Lower leg skin (tissue), 3 donors: ENCODE measurements at regions not wholly inside any gene's neighbourhood (a gene's known extent, or its start where the extent isn't known, plus 50 kb on each side); places are given as distances from the start of the nearest gene placed in this dataset.

Source experiments
- POLR2A ChIP-seq, 2 donors: fragments of 450-650 bp; IDR thresholded peaks; one replicate each; pipeline ENCODE4 v1.6.1; 2016 to 2017; ENCODE audit warnings: antibody characterized with exemption in 2 of 2, mild to moderate bottlenecking in 1 of 2, moderate library complexity in 1 of 2
- TF ChIP-seq, protein P1 (sequence below), 3 donors: fragments of 450-650 bp; IDR thresholded peaks; one replicate each; pipeline ENCODE4 v1.5.1; 2016; ENCODE audit warnings: antibody characterized with exemption in 3 of 3, mild to moderate bottlenecking in 3 of 3, moderate library complexity in 2 of 3

DNA sequence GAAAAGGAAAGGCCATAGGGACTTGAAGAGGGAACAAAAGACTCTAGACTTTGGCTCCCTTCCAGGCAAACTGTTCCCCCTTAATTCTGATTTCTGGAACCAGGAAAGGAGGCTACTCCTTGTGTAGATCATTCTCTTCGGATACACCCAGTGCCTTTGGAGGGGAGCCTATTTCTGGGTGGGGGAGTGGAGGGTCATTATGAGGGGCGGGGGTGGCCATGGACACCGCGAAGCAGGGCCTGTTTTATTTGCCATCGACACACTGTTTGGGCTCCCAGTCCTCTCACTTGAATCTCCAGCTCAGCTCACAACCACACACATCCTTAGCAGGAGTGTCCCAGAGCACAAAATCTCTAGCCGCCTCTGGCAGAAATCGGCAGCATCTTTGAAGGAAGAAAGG lies 132.3 kb downstream of the PXDC1 start:
- TF ChIP-seq, protein P1, sequence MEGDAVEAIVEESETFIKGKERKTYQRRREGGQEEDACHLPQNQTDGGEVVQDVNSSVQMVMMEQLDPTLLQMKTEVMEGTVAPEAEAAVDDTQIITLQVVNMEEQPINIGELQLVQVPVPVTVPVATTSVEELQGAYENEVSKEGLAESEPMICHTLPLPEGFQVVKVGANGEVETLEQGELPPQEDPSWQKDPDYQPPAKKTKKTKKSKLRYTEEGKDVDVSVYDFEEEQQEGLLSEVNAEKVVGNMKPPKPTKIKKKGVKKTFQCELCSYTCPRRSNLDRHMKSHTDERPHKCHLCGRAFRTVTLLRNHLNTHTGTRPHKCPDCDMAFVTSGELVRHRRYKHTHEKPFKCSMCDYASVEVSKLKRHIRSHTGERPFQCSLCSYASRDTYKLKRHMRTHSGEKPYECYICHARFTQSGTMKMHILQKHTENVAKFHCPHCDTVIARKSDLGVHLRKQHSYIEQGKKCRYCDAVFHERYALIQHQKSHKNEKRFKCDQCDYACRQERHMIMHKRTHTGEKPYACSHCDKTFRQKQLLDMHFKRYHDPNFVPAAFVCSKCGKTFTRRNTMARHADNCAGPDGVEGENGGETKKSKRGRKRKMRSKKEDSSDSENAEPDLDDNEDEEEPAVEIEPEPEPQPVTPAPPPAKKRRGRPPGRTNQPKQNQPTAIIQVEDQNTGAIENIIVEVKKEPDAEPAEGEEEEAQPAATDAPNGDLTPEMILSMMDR (IDR thresholded peaks at IDR 0.05): no peak
- TF ChIP-seq POLR2A (IDR thresholded peaks at IDR 0.05): no peak
